ENCODE measurements at regions not wholly inside any gene's neighbourhood (a gene's known extent, or its start where the extent isn't known, plus 50 kb on each side); places are given as distances from the start of the nearest gene placed in this dataset.

DNA sequence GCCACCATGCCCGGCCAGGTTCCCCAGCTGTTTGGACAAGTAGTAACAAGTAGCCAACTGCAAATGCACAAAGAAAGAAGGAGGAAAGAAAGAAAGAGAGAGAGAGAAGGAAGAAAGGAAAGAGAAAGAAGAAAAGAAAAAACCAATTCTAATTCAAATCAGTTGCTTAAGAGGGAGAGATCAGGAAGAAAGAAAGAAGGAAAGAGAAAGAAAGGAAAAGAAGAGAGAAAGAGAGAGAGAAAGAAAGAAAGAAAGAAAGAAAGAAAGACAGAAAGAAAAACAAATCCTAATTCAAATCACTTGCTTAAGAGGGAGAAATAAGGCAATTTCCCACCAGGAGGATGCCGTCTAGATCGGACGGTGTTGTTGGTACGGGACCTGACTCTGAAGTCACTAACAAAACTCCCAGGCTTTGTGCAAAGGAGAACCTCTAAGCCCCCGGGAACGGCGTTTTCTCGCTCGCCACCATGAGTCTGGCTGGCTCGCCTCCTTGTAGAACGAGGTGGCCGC is 95.5 kb upstream of the PPP2R3B start:
- H3K36me3 Mint-ChIP-seq, result no peaks in the 10 kb centered on the region
- peaks cover 10% of the 10 kb centered on the region for H3K27me3 Mint-ChIP-seq (ENCODE audit: low read depth)
- no peak for DNase-seq (ENCODE audit: low spot score in 2 of 2, unreplicated experiment in 2 of 2)
- H3K27ac Mint-ChIP-seq, result no peak overlapping the region
- no peaks in the 10 kb centered on the region for H3K4me1 Mint-ChIP-seq
- TF ChIP-seq, protein P1, sequence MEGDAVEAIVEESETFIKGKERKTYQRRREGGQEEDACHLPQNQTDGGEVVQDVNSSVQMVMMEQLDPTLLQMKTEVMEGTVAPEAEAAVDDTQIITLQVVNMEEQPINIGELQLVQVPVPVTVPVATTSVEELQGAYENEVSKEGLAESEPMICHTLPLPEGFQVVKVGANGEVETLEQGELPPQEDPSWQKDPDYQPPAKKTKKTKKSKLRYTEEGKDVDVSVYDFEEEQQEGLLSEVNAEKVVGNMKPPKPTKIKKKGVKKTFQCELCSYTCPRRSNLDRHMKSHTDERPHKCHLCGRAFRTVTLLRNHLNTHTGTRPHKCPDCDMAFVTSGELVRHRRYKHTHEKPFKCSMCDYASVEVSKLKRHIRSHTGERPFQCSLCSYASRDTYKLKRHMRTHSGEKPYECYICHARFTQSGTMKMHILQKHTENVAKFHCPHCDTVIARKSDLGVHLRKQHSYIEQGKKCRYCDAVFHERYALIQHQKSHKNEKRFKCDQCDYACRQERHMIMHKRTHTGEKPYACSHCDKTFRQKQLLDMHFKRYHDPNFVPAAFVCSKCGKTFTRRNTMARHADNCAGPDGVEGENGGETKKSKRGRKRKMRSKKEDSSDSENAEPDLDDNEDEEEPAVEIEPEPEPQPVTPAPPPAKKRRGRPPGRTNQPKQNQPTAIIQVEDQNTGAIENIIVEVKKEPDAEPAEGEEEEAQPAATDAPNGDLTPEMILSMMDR (IDR thresholded peaks at IDR 0.05; ENCODE audit: unreplicated experiment), result no peak
- no peak overlapping the region for H3K4me3 Mint-ChIP-seq
- peaks cover 9% of the 10 kb centered on the region for H3K9me3 Mint-ChIP-seq

DNA sequence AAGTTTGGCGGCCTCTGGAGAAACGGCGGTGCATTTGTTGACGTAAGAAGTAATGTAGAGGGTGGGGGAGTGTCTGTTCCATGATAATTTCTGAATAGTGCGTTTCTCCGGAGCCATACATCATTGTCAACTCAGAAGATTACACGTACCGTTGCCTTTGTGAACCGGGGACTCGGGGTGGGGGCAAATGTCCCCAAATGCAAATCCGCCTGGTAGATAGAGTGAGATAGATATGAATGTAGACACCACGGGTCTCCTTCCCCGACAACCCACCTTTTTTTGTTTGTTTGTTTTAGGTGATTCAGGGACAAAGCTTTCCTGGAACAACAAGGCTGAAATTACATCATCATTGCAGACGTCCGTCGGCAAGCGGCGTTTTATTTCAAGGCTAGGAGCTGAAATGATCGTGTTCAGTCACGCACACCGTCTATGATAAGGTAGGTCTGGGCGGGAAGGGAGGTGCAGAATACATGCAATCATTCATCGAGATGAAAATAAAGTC is 96.0 kb upstream of the PPP2R3B start:
- TF ChIP-seq, protein P1 (IDR thresholded peaks at IDR 0.05; ENCODE audit: unreplicated experiment), result no peak
- H3K27ac Mint-ChIP-seq, result no peak overlapping the region
- peaks cover 9% of the 10 kb centered on the region for H3K9me3 Mint-ChIP-seq
- peaks cover 11% of the 10 kb centered on the region for H3K27me3 Mint-ChIP-seq (ENCODE audit: low read depth)
- H3K36me3 Mint-ChIP-seq, result no peaks in the 10 kb centered on the region
- H3K4me3 Mint-ChIP-seq, result no peak overlapping the region
- no peak for DNase-seq (ENCODE audit: low spot score in 2 of 2, unreplicated experiment in 2 of 2)
- no peaks in the 10 kb centered on the region for H3K4me1 Mint-ChIP-seq

DNA sequence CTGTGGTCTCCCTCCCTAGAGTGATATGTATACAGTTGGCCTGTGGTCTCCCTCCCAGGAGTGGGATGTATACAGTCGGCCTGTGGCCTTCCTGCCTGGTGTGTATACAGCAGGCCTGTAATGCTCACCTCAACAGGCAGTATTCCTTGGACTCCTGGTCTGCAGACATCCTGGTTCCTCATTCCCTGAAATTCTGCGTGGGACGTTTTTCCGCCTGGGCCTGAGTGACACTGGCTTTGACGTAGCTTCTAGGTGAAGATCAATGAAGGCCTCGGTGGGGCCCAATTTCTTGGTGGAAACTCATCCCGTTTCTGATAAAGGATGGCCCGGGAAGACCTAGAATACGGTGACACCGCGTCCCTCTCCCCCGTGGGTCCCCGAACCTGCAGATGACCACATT is 98.7 kb upstream of the PPP2R3B start:
- H3K4me3 Mint-ChIP-seq, result no peak overlapping the region
- peaks cover 9% of the 10 kb centered on the region for H3K9me3 Mint-ChIP-seq

DNA sequence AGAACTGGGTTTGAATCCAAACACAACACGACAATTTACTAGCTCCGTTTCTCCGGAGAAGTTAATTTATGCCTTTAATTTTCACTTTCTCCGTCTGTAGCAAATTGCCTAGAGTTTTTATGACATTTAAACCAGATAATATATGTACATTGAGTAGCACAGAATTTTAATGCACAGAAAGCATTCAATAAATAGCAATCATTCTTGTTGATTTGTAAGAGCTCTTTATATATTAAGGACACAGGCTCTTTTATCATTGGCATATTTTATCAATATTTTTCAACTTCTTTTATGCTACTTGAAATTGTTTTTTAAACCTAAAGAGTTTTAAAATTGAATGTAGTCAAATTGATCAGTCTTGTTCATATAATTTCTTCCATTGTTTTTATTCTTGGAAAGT is 99.6 kb upstream of the PPP2R3B start:
- Mint-ChIP-seq H3K4me1 (no peaks in the 10 kb centered on the region), H3K36me3 (no peaks in the 10 kb centered on the region), H3K9me3 (peaks cover 9% of the 10 kb centered on the region), H3K27me3 (ENCODE audit: low read depth) (peaks cover 19% of the 10 kb centered on the region), H3K4me3 (no peak overlapping the region), H3K27ac (no peak overlapping the region)
- no peak for DNase-seq (ENCODE audit: low spot score in 2 of 2, unreplicated experiment in 2 of 2)
- TF ChIP-seq, protein P1 (IDR thresholded peaks at IDR 0.05; ENCODE audit: unreplicated experiment), result no peak

More for the DNA sequence above, 98.7 kb upstream of the PPP2R3B start:
- Mint-ChIP-seq H3K36me3 (no peaks in the 10 kb centered on the region), H3K27me3 (ENCODE audit: low read depth) (peaks cover 19% of the 10 kb centered on the region), H3K4me1 (no peaks in the 10 kb centered on the region), H3K27ac (no peak overlapping the region)
- TF ChIP-seq, protein P1 (IDR thresholded peaks at IDR 0.05; ENCODE audit: unreplicated experiment), result no peak
- DNase-seq (ENCODE audit: low spot score in 2 of 2, unreplicated experiment in 2 of 2), result no peak

DNA sequence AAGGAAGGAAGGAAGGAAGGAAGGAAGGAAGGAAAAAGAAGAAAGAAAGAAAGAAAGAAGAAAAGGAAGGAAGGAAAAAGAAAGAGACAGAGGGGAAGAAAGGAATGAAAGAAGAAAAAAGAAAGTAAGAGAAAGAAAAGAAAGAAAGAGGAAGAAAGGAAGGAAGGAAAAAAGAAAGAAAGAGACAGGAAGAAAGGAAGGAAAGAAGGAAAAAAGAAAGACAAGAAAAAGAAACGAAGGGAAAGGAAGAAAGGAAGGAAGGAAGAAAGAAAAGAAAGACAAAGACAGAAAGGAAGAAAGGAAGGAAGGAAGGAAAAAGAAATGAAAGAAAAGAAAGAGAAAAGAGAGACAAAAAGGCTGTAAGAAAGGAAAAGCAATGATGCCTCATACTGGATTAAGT is 101.1 kb upstream of the PPP2R3B start:
- no peak overlapping the region for H3K4me3 Mint-ChIP-seq
- no peaks in the 10 kb centered on the region for H3K36me3 Mint-ChIP-seq
- H3K27me3 Mint-ChIP-seq (ENCODE audit: low read depth), result peaks cover 13% of the 10 kb centered on the region
- DNase-seq (ENCODE audit: low spot score in 2 of 2, unreplicated experiment in 2 of 2), result no peak
- H3K27ac Mint-ChIP-seq, result no peak overlapping the region
- no peaks in the 10 kb centered on the region for H3K4me1 Mint-ChIP-seq
- peaks cover 9% of the 10 kb centered on the region for H3K9me3 Mint-ChIP-seq
- TF ChIP-seq, protein P1 (IDR thresholded peaks at IDR 0.05; ENCODE audit: unreplicated experiment), result no peak

DNA sequence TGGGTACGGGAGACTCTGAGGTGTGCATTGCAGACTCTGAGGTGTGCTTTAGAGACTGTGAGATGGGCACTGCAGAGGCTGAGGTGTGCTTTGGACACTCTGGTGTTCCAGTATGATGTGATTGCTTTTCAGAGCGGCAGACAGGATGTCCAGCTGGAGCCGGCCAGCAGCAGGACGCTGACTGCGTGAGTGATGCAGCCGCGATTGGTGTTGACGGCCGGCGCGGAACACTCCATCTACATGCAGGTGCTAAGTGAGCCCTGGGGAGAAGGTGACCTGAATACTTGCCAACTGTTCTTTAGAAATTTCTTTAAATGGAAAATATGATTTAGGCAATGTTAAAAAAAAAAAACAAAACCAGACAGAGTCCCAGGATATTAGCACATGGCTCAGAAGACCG is 103.1 kb upstream of the PPP2R3B start:
- Mint-ChIP-seq H3K4me3 (no peak overlapping the region), H3K27ac (no peak overlapping the region), H3K9me3 (peaks cover 9% of the 10 kb centered on the region), H3K27me3 (ENCODE audit: low read depth) (peaks cover 16% of the 10 kb centered on the region), H3K4me1 (no peaks in the 10 kb centered on the region), H3K36me3 (no peaks in the 10 kb centered on the region)
- TF ChIP-seq, protein P1 (IDR thresholded peaks at IDR 0.05; ENCODE audit: unreplicated experiment), result no peak
- DNase-seq (ENCODE audit: low spot score in 2 of 2, unreplicated experiment in 2 of 2), result no peak

Measured in mesothelial cell of epicardium (in vitro differentiated cells).